Esophagus mucosa (tissue), 1 donor: ENCODE measurements at regions not wholly inside any gene's neighbourhood (a gene's known extent, or its start where the extent isn't known, plus 50 kb on each side); places are given as distances from the start of the nearest gene placed in this dataset.
"Not testable (repeated sequence)": the region's sequence is repeated elsewhere in the genome, so short reads cannot be mapped to it uniquely, and the experiment has no call there.

ENCODE experiments used
- ATAC-seq: fragments of 200-7000 bp; cut with Tn5 transposase; one replicate; pipeline ENCODE4 v1.9.1; 2020
- donor health status: DM: yes; HTN: yes; CAD: no.

DNA sequence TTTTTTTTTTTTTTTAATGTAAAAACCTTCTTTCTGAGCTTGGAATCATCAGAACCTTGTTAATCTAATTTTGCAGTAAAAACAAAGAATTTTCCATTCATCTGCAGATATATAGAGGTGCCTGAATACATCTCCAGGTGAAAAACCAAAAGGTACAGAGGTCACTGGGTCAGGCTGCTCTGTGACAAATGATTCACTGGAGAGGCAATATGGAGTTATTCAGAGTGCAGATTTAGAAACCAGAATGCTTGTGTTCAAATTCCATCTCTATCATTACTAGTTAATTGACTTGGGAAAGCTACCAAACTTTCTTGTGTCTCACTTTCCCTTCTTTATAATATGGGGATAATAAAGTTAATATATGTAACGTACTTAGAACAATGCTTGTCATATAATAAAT is 51.5 kb upstream of the C1orf53 start:
- no peak for ATAC-seq

DNA sequence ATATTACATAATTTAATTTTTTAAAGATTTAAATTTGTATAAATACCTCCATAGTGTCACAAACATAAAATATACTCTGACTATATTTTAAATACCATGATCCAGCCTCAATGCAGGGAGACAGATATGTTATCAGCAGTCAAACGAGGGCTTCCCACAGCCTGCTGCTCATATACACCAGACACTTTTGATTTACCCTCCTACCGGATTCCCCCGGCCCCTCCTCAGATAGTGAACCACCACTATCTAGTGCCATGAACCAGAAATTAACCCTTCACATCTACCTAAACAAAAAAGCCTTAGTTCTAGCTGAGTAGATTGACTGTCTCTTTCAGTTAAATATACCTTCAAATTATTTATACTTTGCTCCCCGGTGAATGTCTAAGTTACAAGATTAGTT is 52.4 kb upstream of the C1orf53 start:
- no peak for ATAC-seq

DNA sequence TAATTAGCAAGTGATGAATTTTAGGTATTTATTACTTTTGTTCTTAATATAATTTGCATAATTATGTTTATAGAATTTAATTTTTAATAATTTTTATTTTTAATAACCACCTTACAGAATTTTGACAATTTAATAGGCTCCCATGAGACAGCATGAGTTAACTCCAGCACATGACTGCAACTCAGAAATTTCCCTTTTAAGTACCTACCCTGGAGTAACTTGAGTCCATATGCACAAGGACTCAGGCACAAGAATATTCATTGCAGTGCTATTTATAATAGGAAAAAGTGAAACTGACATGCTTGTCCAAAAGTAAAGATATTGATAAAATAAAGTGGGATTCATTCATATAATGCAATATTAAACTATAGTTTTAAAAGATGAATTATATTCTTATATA is 54.1 kb upstream of the C1orf53 start:
- ATAC-seq, result no peak

DNA sequence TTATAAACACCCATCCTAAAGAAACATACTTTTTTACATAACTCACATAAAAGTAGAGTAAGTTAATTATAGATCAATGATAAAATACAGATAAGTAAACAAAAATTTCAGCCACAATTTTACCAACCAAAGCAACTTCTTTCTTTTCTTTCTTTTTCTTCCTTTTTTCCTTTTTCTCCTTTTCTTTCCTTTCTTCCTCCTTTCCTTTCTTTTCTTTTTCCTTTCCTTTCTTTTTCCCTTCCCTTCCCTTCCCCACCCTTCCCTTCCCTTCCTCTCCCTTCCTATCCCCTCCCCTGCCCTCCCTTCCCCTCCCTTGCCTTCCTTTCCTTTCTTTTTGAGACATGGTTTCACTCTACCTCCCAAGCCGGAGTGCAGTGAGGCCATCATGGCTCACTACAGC is 56.5 kb upstream of the C1orf53 start:
- no peak for ATAC-seq

DNA sequence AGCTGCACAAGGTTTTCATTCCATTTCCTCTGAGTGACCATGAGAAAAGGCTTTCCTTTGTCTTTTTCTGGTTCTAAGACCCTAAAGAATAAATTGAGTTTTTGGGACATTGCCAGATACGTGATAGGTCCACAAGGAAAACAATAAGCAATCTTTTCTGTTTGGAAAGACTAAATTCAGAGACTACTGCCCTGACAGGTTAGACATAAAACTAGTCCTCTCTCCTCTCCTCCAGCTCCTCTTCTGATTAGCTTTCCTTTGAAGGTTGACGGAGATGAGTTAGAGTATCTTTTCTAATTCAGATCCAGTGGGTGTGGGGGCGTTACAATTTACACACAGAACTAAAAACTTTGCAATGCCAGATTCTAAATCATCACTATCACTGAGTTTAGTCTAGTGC is 57.8 kb upstream of the C1orf53 start:
- ATAC-seq, result no peak

DNA sequence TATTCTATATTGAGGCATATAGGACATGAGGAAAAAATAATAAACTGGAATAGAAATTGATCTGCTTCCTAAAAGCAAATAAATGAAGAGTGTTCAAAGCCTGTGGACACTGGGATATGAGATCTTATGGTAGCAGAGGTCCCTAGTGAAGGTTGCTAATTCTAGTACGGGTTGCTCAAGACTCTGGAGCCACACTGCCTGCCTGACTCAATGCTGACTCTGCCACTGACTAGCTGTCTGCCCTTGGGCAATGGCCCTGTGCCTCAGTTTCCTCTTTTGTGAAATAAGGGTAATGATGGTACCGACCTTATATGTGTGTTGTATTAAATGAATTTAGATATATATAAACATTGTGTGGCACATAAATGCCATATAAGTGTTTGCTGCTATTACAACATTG is 59.0 kb upstream of the C1orf53 start:
- ATAC-seq, result peak; percentile 45

DNA sequence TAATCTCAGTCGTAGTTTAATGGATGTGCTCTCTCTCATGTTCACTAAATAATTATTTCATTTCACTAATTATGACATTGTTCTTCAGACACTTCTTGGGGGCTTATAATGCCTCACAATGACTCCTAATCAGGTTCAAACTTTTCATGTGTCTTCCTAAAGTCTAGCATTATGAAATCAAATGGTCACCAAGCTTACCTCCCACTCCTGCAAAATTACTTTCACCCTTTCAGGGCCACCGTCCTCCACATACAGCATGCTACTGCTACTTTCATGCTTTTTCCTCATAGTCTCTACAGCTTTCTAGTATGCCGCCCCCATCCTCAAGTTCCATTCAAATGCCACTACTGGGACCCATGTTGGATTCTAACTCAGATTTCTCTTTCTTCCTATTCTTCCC is 59.8 kb upstream of the C1orf53 start:
- ATAC-seq, result no peak

DNA sequence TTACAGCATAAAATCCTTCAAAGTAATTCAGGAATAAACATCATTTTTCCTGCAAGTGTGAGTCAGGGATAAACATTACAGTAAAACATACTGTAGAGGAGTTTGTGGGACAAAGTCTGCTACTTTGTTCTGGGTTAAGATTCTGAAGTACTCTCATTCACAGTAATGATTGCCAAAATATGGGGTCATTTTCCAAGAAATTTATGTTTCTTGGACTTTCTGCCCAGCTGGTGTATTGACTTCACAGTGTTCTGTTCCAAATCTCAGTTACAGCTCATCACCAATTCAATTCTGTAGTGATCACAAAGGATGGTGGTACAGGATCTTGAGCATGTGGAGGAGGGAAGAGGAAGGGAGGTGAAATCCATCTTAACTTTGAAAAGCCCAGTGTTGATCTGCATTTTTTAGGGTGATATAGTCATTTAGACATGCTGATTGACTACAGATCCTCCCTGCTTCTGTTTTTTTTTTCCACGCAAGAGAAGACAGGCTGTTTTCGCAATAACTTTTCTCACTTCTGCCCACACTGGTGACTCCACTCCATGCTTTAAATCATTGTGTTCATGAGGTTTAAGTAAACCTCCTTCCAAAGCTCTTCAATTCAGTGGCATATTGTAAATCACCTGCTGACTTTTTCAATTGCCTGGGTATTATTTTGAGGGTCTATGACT is 60.4 kb upstream of the C1orf53 start:
- no peak for ATAC-seq

DNA sequence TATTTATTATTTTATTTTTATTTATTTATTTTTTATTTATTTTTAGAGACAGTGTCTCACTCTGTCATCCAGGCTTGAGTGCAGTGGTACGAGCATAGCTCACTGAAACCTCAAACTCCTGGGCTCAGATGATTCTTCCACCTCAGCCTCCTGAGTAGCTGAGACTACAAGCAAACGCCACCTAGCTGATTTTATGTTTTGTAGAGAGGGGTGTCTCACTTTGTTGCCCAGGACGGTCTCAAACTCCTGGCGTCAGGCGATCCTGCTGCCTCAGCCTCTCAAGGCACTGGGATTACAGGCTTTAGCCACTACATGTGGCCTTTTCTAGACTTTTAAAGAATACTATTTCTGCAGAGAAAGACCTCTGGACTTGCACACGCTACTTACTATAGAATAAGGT is 61.3 kb upstream of the C1orf53 start:
- no peak for ATAC-seq

DNA sequence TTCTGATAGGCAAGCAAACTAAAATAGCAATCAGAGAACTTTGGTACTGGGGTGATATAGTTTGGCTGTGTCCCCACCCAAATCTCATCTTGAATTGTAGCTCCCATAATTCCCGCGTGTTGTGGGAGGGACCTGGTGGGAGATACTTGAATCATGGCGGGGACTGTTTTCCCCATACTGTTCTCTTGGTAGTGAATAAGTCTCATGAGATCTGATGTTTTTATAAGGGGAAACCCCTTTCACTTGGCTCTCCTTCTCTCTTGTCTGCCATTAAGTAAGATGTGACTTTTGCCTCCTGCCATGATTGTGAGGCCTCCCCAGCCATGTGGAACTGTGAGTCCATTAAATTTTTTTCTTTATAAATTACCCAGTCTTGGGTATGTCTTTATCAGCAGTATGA is 62.6 kb upstream of the C1orf53 start:
- ATAC-seq, result not testable (repeated sequence)

DNA sequence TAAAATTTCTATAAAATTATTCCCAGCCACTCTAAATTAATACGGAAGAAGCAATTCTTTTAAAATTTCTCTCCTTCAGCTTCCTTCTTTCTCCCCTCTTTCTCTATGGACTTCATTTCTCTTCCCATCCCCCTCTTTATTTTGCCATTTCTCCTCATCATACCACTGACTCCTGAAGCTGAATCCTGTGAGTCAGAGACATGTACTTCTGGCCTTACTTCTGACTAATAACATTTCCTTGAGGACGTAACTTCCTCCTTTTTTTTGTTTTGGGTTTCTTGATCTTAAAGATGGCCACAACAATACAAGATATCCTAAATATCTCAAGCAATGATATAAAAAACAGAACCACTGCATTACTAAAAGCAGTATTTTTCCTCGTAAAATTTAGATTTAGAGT is 63.6 kb upstream of the DENND1B start:
- ATAC-seq, result peak; percentile 76

DNA sequence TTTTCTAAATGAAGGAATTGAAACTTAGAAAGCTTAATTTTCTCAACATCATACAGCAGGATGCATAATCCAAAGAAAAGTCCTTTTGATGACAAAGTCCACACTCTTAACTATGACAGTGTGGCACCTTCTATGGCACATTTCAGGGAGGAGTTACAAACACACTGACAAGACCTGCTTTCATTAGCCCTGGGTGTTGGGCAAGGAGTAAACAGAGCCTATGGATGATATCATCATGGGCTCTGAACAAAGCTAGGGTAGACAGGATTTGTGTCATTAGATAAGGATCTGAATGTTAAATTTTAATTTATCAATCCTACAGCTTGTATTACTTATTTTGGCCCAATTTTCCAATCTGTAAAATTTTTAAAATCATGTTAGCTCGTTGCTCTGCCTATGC is 62.6 kb upstream of the DENND1B start:
- peak; percentile 95 for ATAC-seq

DNA sequence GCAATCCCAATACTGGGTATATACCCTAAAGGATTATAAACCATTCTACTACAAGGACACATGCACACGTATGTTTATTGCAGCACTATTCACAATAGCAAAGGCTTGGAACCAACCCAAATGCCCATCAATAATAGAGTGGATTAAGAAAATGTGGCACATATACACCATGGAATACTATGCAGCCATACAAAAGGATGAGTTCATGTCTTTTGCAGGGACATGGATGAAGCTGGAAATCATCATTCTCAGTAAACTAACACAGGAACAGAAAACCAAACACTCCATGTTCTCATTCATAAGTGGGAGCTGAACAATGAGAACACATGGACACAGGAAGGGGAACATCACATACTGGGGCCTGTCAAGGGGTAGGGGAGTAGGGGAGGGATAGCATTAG is 61.1 kb upstream of the DENND1B start:
- not testable (repeated sequence) for ATAC-seq

DNA sequence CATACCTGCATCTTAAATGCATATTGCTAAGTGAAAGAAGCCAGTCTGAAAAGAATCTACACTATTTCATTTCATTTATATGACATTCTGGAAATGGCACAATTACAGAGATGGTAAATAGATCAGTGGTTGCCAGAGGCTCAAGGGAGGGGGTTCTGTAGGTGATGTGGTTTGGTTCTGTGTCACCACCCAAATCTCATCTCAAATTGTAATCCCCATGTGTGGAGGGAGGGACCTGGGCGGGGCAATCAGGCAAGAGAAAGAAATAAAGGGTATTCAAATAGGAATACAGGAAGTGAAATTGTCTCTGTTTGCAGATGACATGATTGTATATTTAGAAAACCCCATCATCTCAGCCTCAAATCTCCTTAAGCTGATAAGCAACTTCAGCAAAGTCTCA is 53.7 kb upstream of the DENND1B start:
- ATAC-seq, result not testable (repeated sequence)

DNA sequence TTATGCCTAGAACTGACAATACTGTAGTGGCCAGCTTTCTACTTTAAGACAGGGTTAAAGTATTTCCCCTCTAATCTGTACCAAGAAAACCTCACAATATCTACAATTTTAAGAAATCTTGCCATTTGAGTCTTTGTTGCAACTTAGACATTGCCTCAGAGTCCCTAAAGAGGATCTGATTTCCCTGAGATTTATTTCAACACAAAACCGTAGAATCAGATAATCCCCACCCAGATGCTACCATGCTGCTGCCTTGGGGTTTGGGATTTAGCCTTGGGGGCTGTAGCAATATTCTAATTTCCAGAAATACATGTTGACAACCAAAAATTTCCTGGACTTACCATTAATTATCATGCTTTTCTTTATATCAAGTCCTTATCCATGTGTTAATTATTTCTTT is 50.3 kb upstream of the DENND1B start:
- no peak for ATAC-seq
